CD4-positive, alpha-beta T cell treated with Interleukin-10 for 1 hour (primary cell): ENCODE measurements at regions not wholly inside any gene's neighbourhood (a gene's known extent, or its start where the extent isn't known, plus 50 kb on each side); places are given as distances from the start of the nearest gene placed in this dataset.

ENCODE experiments used
- DNase-seq: peaks from one replicate; pipeline ENCODE4 v3.0.0-alpha.2; 2020

GRCh38 chr18:48488388-48488850 is 50.4 kb upstream of the CTIF start:
- DNase-seq = no peak

GRCh38 chr18:48486754-48487153 is 52.1 kb upstream of the CTIF start:
- DNase-seq = no peak

GRCh38 chr18:48485828-48486405 is 52.9 kb upstream of the CTIF start:
- DNase-seq = no peak

GRCh38 chr18:48481092-48481491 is 57.7 kb upstream of the CTIF start:
- DNase-seq = no peak

GRCh38 chr18:48479531-48479930 is 59.3 kb upstream of the CTIF start:
- DNase-seq = no peak

- no peak for DNase-seq
These were observed 61.5 kb upstream of the CTIF start for GRCh38 chr18:48477348-48477747.

GRCh38 chr18:48476550-48476917 is 62.3 kb upstream of the CTIF start:
- DNase-seq = no peak

- peak; percentile 47 for DNase-seq
These were observed 62.9 kb upstream of the CTIF start for GRCh38 chr18:48475635-48476549.

- DNase-seq = no peak
These were observed 64.6 kb upstream of the ZBTB7C start for GRCh38 chr18:48473816-48474215.

GRCh38 chr18:48472610-48473009 is 63.4 kb upstream of the ZBTB7C start:
- no peak for DNase-seq

- no peak for DNase-seq
These were observed 61.4 kb upstream of the ZBTB7C start for GRCh38 chr18:48470484-48471180.

- DNase-seq = no peak
These were observed 59.0 kb upstream of the ZBTB7C start for GRCh38 chr18:48468151-48468550.

GRCh38 chr18:48467231-48467630 is 58.0 kb upstream of the ZBTB7C start:
- DNase-seq = no peak

GRCh38 chr18:48462510-48462909 is 53.3 kb upstream of the ZBTB7C start:
- DNase-seq = no peak

- no peak for DNase-seq
These were observed 51.9 kb upstream of the ZBTB7C start for GRCh38 chr18:48460929-48461583.

GRCh38 chr18:48459465-48459864 is 50.3 kb upstream of the ZBTB7C start:
- no peak for DNase-seq

- no peak for DNase-seq
These were observed 49.8 kb upstream of the ZBTB7C start for GRCh38 chr18:48459016-48459415.
